Smooth muscle cell (in vitro differentiated cells): ENCODE measurements at regions not wholly inside any gene's neighbourhood (a gene's known extent, or its start where the extent isn't known, plus 50 kb on each side); places are given as distances from the start of the nearest gene placed in this dataset.
A peak's percentile ranks its signal among the peaks of the same experiment; 100 is the strongest.
"Not testable (repeated sequence)": the region's sequence is repeated elsewhere in the genome, so short reads cannot be mapped to it uniquely, and the experiment has no call there.

ENCODE experiments used
- DNase-seq: peaks from one replicate; lab custom pipeline; 2025; ENCODE audit not compliant: unreplicated experiment; lab: John Stamatoyannopoulos, UW
- H2AFZ ChIP-seq: fragments of 200-600 bp; sonication (generic); 2 replicates; pipeline ENCODE4 v1.6.0; 2016; ENCODE audit warnings: antibody characterized with exemption, low read depth, mild to moderate bottlenecking
- H3F3A ChIP-seq: fragments of 200-600 bp; sonication (generic); 2 replicates; pipeline ENCODE4 v1.6.0; 2017; ENCODE audit warnings: antibody characterized with exemption, low read depth
- H3K27ac ChIP-seq: fragments of 200-600 bp; sonication (generic); 2 replicates; pipeline ENCODE4 v1.5.1; 2016; ENCODE audit warnings: low read depth, mild to moderate bottlenecking
- H3K27me3 ChIP-seq: fragments of 200-600 bp; sonication (generic); 2 replicates; pipeline ENCODE4 v1.6.1; 2016; ENCODE audit warnings: low read depth, mild to moderate bottlenecking
- H3K36me3 ChIP-seq: fragments of 200-600 bp; sonication (generic); 2 replicates; pipeline ENCODE4 v1.5.1; 2016; ENCODE audit warnings: low read depth
- H3K4me1 ChIP-seq: fragments of 200-600 bp; sonication (generic); 2 replicates; pipeline ENCODE4 v1.5.1; 2016; ENCODE audit warnings: low read depth
- H3K4me2 ChIP-seq: fragments of 200-600 bp; sonication (generic); 2 replicates; pipeline ENCODE4 v1.6.0; 2016; ENCODE audit warnings: mild to moderate bottlenecking
- H3K4me3 ChIP-seq: fragments of 200-600 bp; sonication (generic); 2 replicates; pipeline ENCODE4 v1.5.1; 2016; ENCODE audit warnings: mild to moderate bottlenecking
- H3K79me2 ChIP-seq: fragments of 200-600 bp; sonication (generic); 2 replicates; pipeline ENCODE4 v1.6.0; 2016; ENCODE audit warnings: low read depth, mild to moderate bottlenecking
- H3K9ac ChIP-seq: fragments of 200-600 bp; sonication (generic); 2 replicates; pipeline ENCODE4 v1.6.0; 2016; ENCODE audit warnings: low read depth
- H3K9me3 ChIP-seq: fragments of 200-600 bp; sonication (generic); replicated peaks from 2 replicates; pipeline ENCODE4 v1.5.1; 2016; ENCODE audit warnings: low read depth
- H4K20me1 ChIP-seq: fragments of 200-600 bp; sonication (generic); 2 replicates; pipeline ENCODE4 v1.6.0; 2016; ENCODE audit warnings: low read depth
- CTCF ChIP-seq: fragments of 200-600 bp; sonication (generic); IDR thresholded peaks from 2 replicates; pipeline ENCODE4 v1.5.1; 2017; ENCODE audit warnings: borderline replicate concordance, mild to moderate bottlenecking, antibody characterized with exemption; ENCODE audit not compliant: insufficient read depth, poor library complexity, severe bottlenecking
- WGBS: methylation state at CpG from one replicate; pipeline ENCODE4 v1.1.7; 2016; ENCODE audit warnings: low lambda C conversion rate; 5-methylcytosine and 5-hydroxymethylcytosine counted together

- Histone ChIP-seq H3K79me2 (no peaks in the 10 kb centered on the region), H4K20me1 (no peaks in the 10 kb centered on the region), H3K9me3 (no peaks in the 10 kb centered on the region), H3K36me3 (no peaks in the 10 kb centered on the region), H3K27me3 (no peaks in the 10 kb centered on the region), H3F3A (peaks cover 4% of the 10 kb centered on the region), H3K4me1 (no peaks in the 10 kb centered on the region), H2AFZ (peak overlapping the region; percentile 67), H3K4me2 (no peak overlapping the region), H3K9ac (no peak overlapping the region), H3K4me3 (no peak overlapping the region), H3K27ac (peak overlapping the region; percentile 16)
- no peak for DNase-seq
- no peak for TF ChIP-seq CTCF
- WGBS: 90% methylated on average over 8 of the region's 8 CpGs
Observed at GRCh38 chr1:148373192-148373925, 109.7 kb downstream of the PPIAL4G start.

DNA sequence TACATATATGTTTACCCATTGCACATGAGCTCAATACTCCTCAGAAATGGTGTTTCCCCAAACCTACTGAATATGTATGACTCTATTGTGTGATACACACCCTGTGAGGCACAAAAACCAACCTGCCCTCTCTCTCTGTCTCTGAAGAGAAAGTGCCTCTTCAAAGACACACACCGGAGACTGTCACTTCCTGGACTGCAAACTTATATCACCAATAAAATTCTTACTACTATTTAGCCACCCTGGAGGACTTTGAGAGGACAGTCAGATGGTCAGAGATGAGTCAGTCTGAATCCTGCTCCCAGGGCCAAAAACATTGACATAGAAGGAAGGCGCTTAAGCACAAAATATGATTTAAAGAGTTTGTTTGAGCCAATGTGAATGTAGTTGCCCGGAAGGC is 110.4 kb downstream of the PPIAL4G start:
- no peaks in the 10 kb centered on the region for H3K27me3 ChIP-seq
- H3F3A ChIP-seq: peaks cover 4% of the 10 kb centered on the region
- no peaks in the 10 kb centered on the region for H3K79me2 ChIP-seq
- WGBS: 76% methylated on average over 3 of the region's 3 CpGs
- TF ChIP-seq CTCF: no peak
- H3K36me3 ChIP-seq: no peaks in the 10 kb centered on the region
- H3K9me3 ChIP-seq: no peaks in the 10 kb centered on the region
- no peak overlapping the region for H3K4me2 ChIP-seq
- peak overlapping the region; percentile 16 for H3K27ac ChIP-seq
- no peak for DNase-seq
- no peak overlapping the region for H3K4me3 ChIP-seq
- no peaks in the 10 kb centered on the region for H3K4me1 ChIP-seq
- H3K9ac ChIP-seq: no peak overlapping the region
- H4K20me1 ChIP-seq: no peaks in the 10 kb centered on the region
- peak overlapping the region; percentile 67 for H2AFZ ChIP-seq

DNA sequence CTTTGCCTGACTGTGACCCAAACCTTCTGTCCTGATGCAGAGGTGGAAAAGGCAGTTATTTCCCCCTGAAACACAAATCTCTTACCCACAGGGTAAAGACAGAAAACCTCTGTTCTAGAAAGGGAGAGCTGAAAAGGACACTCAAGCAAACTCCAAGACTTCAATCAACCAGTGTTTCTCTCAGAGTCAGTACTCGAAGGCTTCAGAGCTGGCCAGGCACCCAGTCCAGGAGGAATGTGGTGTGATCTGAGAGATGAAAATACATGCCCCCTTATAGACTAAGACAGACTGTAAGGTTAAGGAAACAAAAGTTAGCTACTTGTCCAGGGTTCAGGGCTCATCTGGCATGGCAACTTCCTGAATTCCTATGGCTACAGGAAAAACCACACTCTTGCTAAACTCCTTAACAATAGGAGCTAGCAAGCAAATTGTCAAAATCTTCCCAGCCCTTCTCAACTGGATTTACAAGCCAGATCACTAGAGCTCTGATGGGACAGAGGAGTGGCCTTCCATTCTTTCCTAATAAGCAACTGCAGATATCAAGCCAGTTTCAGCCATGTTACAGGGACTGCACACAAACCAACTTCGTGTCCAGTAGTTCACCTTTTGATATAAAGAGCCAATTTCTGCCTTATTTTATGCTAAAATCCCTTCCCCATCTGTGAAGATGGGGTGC is 110.9 kb downstream of the PPIAL4G start:
- H3K4me2 ChIP-seq, H3K27me3 ChIP-seq, H3K36me3 ChIP-seq, H3K9ac ChIP-seq, H3K79me2 ChIP-seq, H3F3A ChIP-seq, H3K9me3 ChIP-seq, H3K4me3 ChIP-seq, DNase-seq, H4K20me1 ChIP-seq, H3K4me1 ChIP-seq: not testable (repeated sequence)
- Histone ChIP-seq H3K27ac (peak overlapping the region; percentile 16), H2AFZ (peak overlapping the region; percentile 67)
- 88% methylated on average over 2 of the region's 2 CpGs for WGBS

DNA sequence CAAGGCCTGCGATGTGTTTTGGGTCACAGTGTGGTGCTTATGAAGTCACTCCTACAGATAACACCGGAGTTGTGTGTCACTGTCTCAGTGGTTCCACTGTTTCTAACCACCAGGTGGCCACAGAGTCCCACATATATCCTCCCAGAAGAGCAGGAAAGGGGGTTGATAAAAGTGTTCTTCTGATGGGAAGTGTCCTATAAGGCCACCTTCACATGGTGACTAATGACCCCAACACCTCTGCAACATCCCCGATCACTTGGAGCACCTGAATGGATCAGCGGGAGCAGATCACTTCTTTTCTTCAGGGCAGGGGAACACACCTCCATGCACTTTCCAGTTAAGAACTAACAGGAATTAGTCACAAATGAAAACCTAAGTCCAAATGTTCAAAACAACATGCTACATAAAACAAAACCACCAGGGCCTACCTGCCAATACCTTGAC is 111.5 kb downstream of the PPIAL4G start:
- not testable (repeated sequence) for H3K4me2 ChIP-seq, H3K9me3 ChIP-seq, H3K27ac ChIP-seq, H3K4me3 ChIP-seq, H3K79me2 ChIP-seq, H3K36me3 ChIP-seq, H3K27me3 ChIP-seq, H4K20me1 ChIP-seq, DNase-seq, H2AFZ ChIP-seq, H3K4me1 ChIP-seq, H3F3A ChIP-seq, H3K9ac ChIP-seq
- peak; percentile 65 for TF ChIP-seq CTCF
- 28% methylated on average over 4 of the region's 4 CpGs for WGBS

DNA sequence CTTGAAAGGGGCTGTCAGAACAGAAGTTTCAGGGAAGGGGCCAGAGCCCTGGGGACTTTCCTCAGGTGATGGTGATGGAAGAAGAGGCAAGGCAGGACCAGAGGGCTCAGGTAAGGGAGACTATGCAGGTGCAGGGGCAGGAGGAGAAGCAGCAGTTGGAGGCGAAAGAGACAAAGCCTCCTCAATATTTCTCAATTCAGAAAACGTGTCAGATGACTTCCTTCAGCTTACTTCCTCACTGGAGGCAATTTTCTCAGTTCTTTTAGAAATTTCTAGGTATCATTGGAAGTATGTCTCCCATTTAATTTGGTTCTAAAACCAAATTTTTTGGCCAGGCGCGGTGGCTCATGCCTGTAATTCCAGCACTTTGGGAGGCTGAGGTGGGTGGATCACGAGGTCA is 112.4 kb downstream of the PPIAL4G start:
- DNase-seq, H3K79me2 ChIP-seq, H3K4me1 ChIP-seq, H2AFZ ChIP-seq, H3F3A ChIP-seq, H4K20me1 ChIP-seq, H3K27me3 ChIP-seq, H3K36me3 ChIP-seq, H3K9me3 ChIP-seq, H3K4me2 ChIP-seq, H3K27ac ChIP-seq, H3K4me3 ChIP-seq, H3K9ac ChIP-seq: not testable (repeated sequence)
- WGBS: 90% methylated on average over 5 of the region's 5 CpGs
